GM06990 (cell line): ENCODE measurements at regions not wholly inside any gene's neighbourhood (a gene's known extent, or its start where the extent isn't known, plus 50 kb on each side); places are given as distances from the start of the nearest gene placed in this dataset.
"Not testable (repeated sequence)": the region's sequence is repeated elsewhere in the genome, so short reads cannot be mapped to it uniquely, and the experiment has no call there.

ENCODE experiments used
- DNase-seq: peaks from one replicate; pipeline ENCODE4 v3.0.0-alpha.2; 2011; ENCODE audit not compliant: insufficient read length; ENCODE audit errors: extremely low read depth
- H3K27me3 ChIP-seq: replicated peaks from 2 replicates; pipeline ENCODE4 v1.6.0; 2011; ENCODE audit warnings: low read length; ENCODE audit not compliant: control insufficient read depth, insufficient read depth
- H3K36me3 ChIP-seq: 2 replicates; pipeline ENCODE4 v1.5.1; 2011; ENCODE audit warnings: low read length; ENCODE audit not compliant: control insufficient read depth, insufficient read depth
- H3K4me3 ChIP-seq: replicated peaks from 2 replicates; pipeline ENCODE4 v1.5.1; 2011; ENCODE audit warnings: low read depth, mild to moderate bottlenecking, control low read depth, low read length
- TF ChIP-seq, protein P1 (sequence below): IDR thresholded peaks from 2 replicates; pipeline ENCODE4 v1.5.1; 2011; ENCODE audit warnings: low read length, control low read depth, mild to moderate bottlenecking, inconsistent platforms; ENCODE audit not compliant: insufficient read depth, poor library complexity, severe bottlenecking

DNA sequence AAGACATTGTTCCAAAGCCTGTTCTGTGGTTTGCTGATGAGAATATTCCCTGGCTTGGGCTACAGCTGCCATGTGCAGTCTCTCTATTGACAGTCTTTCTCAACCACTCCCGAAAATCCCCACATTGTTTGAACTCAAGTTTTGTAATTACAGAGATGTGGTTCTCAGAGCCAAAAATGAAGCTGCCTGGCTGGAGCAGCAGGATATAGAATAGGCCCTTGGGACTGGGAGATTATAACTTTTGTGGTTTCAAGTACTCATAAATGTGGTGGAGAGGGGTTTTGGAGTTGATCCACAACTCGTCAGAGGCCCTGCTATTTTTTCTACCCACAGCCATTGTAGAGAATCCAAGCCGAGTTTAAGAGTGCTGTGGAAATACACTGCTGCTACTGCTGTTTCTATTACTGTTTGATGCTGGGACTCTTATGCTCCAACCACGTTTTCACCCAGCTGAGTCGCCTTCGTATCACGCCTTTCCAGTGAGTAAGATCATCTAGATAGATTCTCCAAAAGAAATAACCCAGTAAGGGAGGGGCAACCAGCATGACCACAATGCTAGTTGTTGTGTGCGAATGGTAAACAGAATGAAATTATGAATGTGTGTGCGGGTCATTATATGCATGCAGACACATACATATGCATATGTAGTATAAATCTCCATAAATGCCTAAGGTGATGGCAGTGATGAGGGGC lies 57.1 kb upstream of the ATXN3L start:
- Histone ChIP-seq H3K36me3 (no peaks in the 10 kb centered on the region), H3K27me3 (no peaks in the 10 kb centered on the region), H3K4me3 (no peak overlapping the region)
- no peak for DNase-seq
- TF ChIP-seq, protein P1, sequence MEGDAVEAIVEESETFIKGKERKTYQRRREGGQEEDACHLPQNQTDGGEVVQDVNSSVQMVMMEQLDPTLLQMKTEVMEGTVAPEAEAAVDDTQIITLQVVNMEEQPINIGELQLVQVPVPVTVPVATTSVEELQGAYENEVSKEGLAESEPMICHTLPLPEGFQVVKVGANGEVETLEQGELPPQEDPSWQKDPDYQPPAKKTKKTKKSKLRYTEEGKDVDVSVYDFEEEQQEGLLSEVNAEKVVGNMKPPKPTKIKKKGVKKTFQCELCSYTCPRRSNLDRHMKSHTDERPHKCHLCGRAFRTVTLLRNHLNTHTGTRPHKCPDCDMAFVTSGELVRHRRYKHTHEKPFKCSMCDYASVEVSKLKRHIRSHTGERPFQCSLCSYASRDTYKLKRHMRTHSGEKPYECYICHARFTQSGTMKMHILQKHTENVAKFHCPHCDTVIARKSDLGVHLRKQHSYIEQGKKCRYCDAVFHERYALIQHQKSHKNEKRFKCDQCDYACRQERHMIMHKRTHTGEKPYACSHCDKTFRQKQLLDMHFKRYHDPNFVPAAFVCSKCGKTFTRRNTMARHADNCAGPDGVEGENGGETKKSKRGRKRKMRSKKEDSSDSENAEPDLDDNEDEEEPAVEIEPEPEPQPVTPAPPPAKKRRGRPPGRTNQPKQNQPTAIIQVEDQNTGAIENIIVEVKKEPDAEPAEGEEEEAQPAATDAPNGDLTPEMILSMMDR: no peak

GRCh38 chrX:13375596-13375995 lies 55.7 kb upstream of the ATXN3L start:
- not testable (repeated sequence) for DNase-seq, H3K27me3 ChIP-seq, H3K4me3 ChIP-seq, H3K36me3 ChIP-seq

DNA sequence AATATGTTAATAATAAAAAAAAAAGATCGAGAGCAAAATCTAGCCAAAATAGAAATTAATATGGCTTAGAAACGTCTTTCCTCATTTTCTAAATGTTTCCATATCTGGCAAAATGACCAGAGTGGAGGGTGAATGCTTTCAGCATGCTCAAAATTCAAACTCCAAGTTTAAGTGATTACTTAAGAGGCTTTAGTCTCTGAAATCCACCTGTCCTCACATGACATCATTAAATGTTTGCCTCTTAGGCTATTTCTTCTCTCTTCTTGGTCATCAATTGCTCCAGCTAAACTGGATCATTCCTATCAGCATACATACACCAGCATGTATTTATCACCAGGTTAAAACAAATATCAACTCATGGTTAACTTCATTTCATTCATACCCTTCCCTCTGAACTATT lies 54.5 kb upstream of the ATXN3L start:
- TF ChIP-seq, protein P1: no peak
- no peak overlapping the region for H3K4me3 ChIP-seq
- no peaks in the 10 kb centered on the region for H3K36me3 ChIP-seq
- H3K27me3 ChIP-seq: no peaks in the 10 kb centered on the region
- no peak for DNase-seq

GRCh38 chrX:13373431-13374187 lies 53.8 kb upstream of the ATXN3L start:
- Histone ChIP-seq H3K36me3 (no peaks in the 10 kb centered on the region), H3K4me3 (no peak overlapping the region), H3K27me3 (no peaks in the 10 kb centered on the region)
- TF ChIP-seq, protein P1: no peak
- DNase-seq: no peak

DNA sequence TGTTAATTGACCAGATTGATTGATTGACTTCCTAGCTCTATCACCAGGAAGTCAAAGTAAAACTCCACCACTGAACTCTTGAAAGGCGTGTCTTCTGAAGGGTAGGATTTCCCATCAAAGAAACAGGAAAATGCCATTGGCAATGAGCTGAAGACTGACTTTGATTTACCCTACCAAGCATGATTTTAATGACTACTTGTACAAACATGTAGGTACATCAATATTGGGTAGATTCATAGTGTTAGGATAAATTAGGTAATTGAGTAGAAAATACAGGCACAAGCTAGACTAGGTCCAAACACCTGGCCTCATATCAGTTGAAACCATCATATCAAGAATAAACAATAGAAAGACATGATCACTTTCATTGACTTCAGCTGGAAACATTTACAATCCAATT lies 53.2 kb upstream of the ATXN3L start:
- H3K4me3 ChIP-seq: no peak overlapping the region
- no peaks in the 10 kb centered on the region for H3K27me3 ChIP-seq
- TF ChIP-seq, protein P1: no peak
- H3K36me3 ChIP-seq: no peaks in the 10 kb centered on the region
- DNase-seq: no peak

- Histone ChIP-seq H3K36me3 (no peaks in the 10 kb centered on the region), H3K4me3 (no peak overlapping the region), H3K27me3 (no peaks in the 10 kb centered on the region)
- DNase-seq: no peak
- TF ChIP-seq, protein P1: no peak
These were observed 52.5 kb upstream of the ATXN3L start for GRCh38 chrX:13372203-13372980.
